IMR-90 (cell line): ENCODE measurements at regions not wholly inside any gene's neighbourhood (a gene's known extent, or its start where the extent isn't known, plus 50 kb on each side); places are given as distances from the start of the nearest gene placed in this dataset.

Source experiments
- ATAC-seq: fragments of 200-7000 bp; cut with Tn5 transposase; 2 replicates; pipeline ENCODE4 v1.9.1; 2020; ENCODE audit warnings: low read depth, mild to moderate bottlenecking, moderate library complexity
- BruUV-seq: library from RNA; stranded (reverse); fragments of 400-500 nt; replicated peaks from 2 replicates; lab custom pipeline; 2021; lab: Mats Ljungman, UMichigan
- CTCF ChIA-PET: fragments of 300-600 bp; formaldehyde crosslinking; extraction: SDS; loops from one replicate; lab custom pipeline; 2021; ENCODE audit warnings: antibody characterized with exemption; lab: Yijun Ruan, JAX
- POLR2A ChIA-PET: fragments of 300-600 bp; sonication (Branson Sonifier 250); formaldehyde crosslinking; loops from one replicate; lab custom pipeline; 2022; ENCODE audit warnings: antibody characterized with exemption; ENCODE audit not compliant: unreplicated experiment; lab: Charles Lee
- DNase-seq: peaks from one replicate; pipeline ENCODE4 v3.0.0; 2013
- H2AFZ ChIP-seq: replicated peaks from 2 replicates; pipeline ENCODE3; 2013; ENCODE audit warnings: low read length, mild to moderate bottlenecking; ENCODE audit not compliant: poor library complexity
- H2AK5ac ChIP-seq: 2 replicates; pipeline ENCODE4 v1.6.1; 2013; ENCODE audit warnings: low read depth, low read length, inconsistent platforms
- H2AK9ac ChIP-seq: replicated peaks from 2 replicates; pipeline ENCODE3; 2013; ENCODE audit warnings: mild to moderate bottlenecking, low read depth, low read length, moderate library complexity; ENCODE audit not compliant: poor library complexity
- H2BK120ac ChIP-seq: 2 replicates; pipeline ENCODE4 v1.6.1; 2013; ENCODE audit warnings: low read depth, low read length, inconsistent platforms
- H2BK15ac ChIP-seq: 3 replicates; pipeline ENCODE4 v1.6.1; 2013; ENCODE audit warnings: low read depth, low read length, inconsistent platforms
- H2BK20ac ChIP-seq: 2 replicates; pipeline ENCODE4 v1.6.1; 2013; ENCODE audit warnings: low read depth, mild to moderate bottlenecking, inconsistent platforms, low read length, moderate library complexity
- H2BK5ac ChIP-seq: 2 replicates; pipeline ENCODE4 v1.6.1; 2013; ENCODE audit warnings: mild to moderate bottlenecking, low read depth, low read length, inconsistent platforms; ENCODE audit not compliant: poor library complexity, severe bottlenecking
- H3K14ac ChIP-seq: replicated peaks from 2 replicates; pipeline ENCODE4 v1.6.1; 2013; ENCODE audit warnings: low read depth, low read length, inconsistent platforms
- H3K18ac ChIP-seq: 2 replicates; pipeline ENCODE4 v1.6.1; 2013; ENCODE audit warnings: low read depth, low read length, control low read depth
- H3K23ac ChIP-seq: 2 replicates; pipeline ENCODE4 v1.6.1; 2013; ENCODE audit warnings: low read depth, low read length, inconsistent platforms
- H3K27ac ChIP-seq: 2 replicates; pipeline ENCODE4 v1.5.1; 2013; ENCODE audit warnings: mild to moderate bottlenecking, control low read depth, low read length; ENCODE audit not compliant: insufficient read depth
- H3K27me3 ChIP-seq: 2 replicates; pipeline ENCODE4 v1.6.1; 2013; ENCODE audit warnings: low read length; ENCODE audit not compliant: control insufficient read depth, insufficient read depth
- H3K36me3 ChIP-seq: 2 replicates; pipeline ENCODE4 v1.6.1; 2013; ENCODE audit warnings: low read length, mixed read lengths; ENCODE audit not compliant: control insufficient read depth, insufficient read depth
- H3K4ac ChIP-seq: 2 replicates; pipeline ENCODE4 v1.6.1; 2013; ENCODE audit warnings: low read depth, low read length, inconsistent platforms
- H3K4me1 ChIP-seq: 2 replicates; pipeline ENCODE4 v1.6.1; 2013; ENCODE audit warnings: low read length, mixed read lengths; ENCODE audit not compliant: control insufficient read depth, insufficient read depth
- H3K4me2 ChIP-seq: 2 replicates; pipeline ENCODE4 v1.6.1; 2013; ENCODE audit warnings: low read depth, mild to moderate bottlenecking, control low read depth, low read length, moderate library complexity
- H3K4me3 ChIP-seq: 2 replicates; pipeline ENCODE4 v1.5.1; 2013; ENCODE audit warnings: low read depth, mild to moderate bottlenecking, control low read depth, low read length, moderate library complexity; ENCODE audit not compliant: insufficient read depth
- H3K56ac ChIP-seq: 2 replicates; pipeline ENCODE4 v1.6.1; 2013; ENCODE audit warnings: low read length, inconsistent platforms; ENCODE audit not compliant: insufficient read depth; ENCODE audit errors: extremely low read depth
- H3K79me1 ChIP-seq, 2 experiments: 2 replicates each; pipeline ENCODE4 v1.6.1; 2013; ENCODE audit warnings: low read length in 2 of 2, inconsistent platforms in 1 of 2, low read depth in 1 of 2
- H3K9ac ChIP-seq: 2 replicates; pipeline ENCODE4 v1.6.1; 2013; ENCODE audit warnings: low read depth, low read length, control low read depth
- H3K9me1 ChIP-seq: 2 replicates; pipeline ENCODE4 v1.6.1; 2013; ENCODE audit warnings: low read length, inconsistent platforms; ENCODE audit not compliant: insufficient read depth
- H3K9me3 ChIP-seq: 2 replicates; pipeline ENCODE4 v1.6.1; 2013; ENCODE audit warnings: low read length; ENCODE audit not compliant: control insufficient read depth, insufficient read depth
- H4K20me1 ChIP-seq: 2 replicates; pipeline ENCODE4 v1.6.1; 2013; ENCODE audit warnings: low read length, inconsistent platforms; ENCODE audit not compliant: insufficient read depth
- H4K5ac ChIP-seq: 2 replicates; pipeline ENCODE4 v1.6.1; 2013; ENCODE audit warnings: mild to moderate bottlenecking, low read depth, low read length, control low read depth
- H4K8ac ChIP-seq, 2 experiments: 2 replicates each; pipeline ENCODE4 v1.6.1; 2013; ENCODE audit warnings: low read depth in 2 of 2, low read length in 2 of 2, control low read depth in 1 of 2, inconsistent platforms in 1 of 2
- H4K91ac ChIP-seq: 2 replicates; pipeline ENCODE4 v1.6.1; 2013; ENCODE audit warnings: low read depth, low read length, inconsistent platforms; ENCODE audit not compliant: insufficient read depth
- BHLHE40 ChIP-seq: fragments of 150-350 bp; IDR thresholded peaks from 2 replicates; pipeline ENCODE4 v1.6.1; 2016; ENCODE audit warnings: mild to moderate bottlenecking, low read depth, low read length
- CEBPB ChIP-seq: IDR thresholded peaks from 2 replicates; pipeline ENCODE4 v1.6.1; 2012; ENCODE audit warnings: low read depth, low read length, improper control_type of control experiment
- ELK1 ChIP-seq: fragments of 150-350 bp; IDR thresholded peaks from 2 replicates; pipeline ENCODE4 v1.6.1; 2016; ENCODE audit warnings: low read depth, mild to moderate bottlenecking, low read length, moderate library complexity, borderline replicate concordance
- FOS ChIP-seq: fragments of 150-350 bp; IDR thresholded peaks from 2 replicates; pipeline ENCODE4 v1.6.1; 2016; ENCODE audit warnings: low read depth, low read length
- NFE2L2 ChIP-seq: fragments of 150-350 bp; IDR thresholded peaks from 2 replicates; pipeline ENCODE4 v1.6.1; 2016; ENCODE audit warnings: low read depth, mild to moderate bottlenecking, low read length
- WGBS, 2 experiments: methylation state at CpG; one replicate each; pipeline versions ENCODE4 v1.1.5 to v1.1.7; 2013; ENCODE audit warnings: missing lambda C conversion rate in 2 of 2; ENCODE audit not compliant: insufficient read length in 1 of 2; ENCODE audit errors: extremely low coverage in 2 of 2; 5-methylcytosine and 5-hydroxymethylcytosine counted together
- dilution Hi-C: fragments of 300-500 bp; cut with HindIII; formaldehyde crosslinking; loops from one replicate; pipeline ENCODE4 v1.14.3; 2018; ENCODE audit warnings: low sequenced_read_pairs; ENCODE audit not compliant: unreplicated experiment
- in situ Hi-C: fragments of 300-500 bp; cut with MboI; formaldehyde crosslinking; loops from 3 replicates; pipeline ENCODE4 v1.14.3; 2019; ENCODE audit warnings: low sequenced_read_pairs, inconsistent platforms, mixed read lengths
- intact Hi-C: fragments of 100-400 bp; cut with micrococcal nuclease; formaldehyde crosslinking; loops from 2 replicates; pipeline ENCODE4 v1.10.0; 2022

GRCh38 chr5:56522169-56522568 lies 289.0 kb upstream of the ANKRD55 start:
- H3K79me1 ChIP-seq, result no peaks in the 10 kb centered on the region
- dilution Hi-C loops, result no loop called here
- no peak for ATAC-seq

More at GRCh38 chr5:56522169-56522568, 289.0 kb upstream of the ANKRD55 start:
- no peaks in the 10 kb centered on the region for H3K9me3 ChIP-seq
- H3K4ac ChIP-seq, result no peak overlapping the region
- no peak overlapping the region for H3K27ac ChIP-seq
- no peak overlapping the region for H2BK120ac ChIP-seq
- H3K9ac ChIP-seq, result no peak overlapping the region
- no peak overlapping the region for H2BK20ac ChIP-seq
- H4K20me1 ChIP-seq, result no peaks in the 10 kb centered on the region
- DNase-seq, result no peak
- H3K14ac ChIP-seq, result no peak overlapping the region
- in situ Hi-C loops, result no loop called here
- no peak overlapping the region for H2AFZ ChIP-seq
- intact Hi-C loops, result no loop called here
- H4K5ac ChIP-seq, result no peak overlapping the region
- no peaks in the 10 kb centered on the region for H3K36me3 ChIP-seq
- no peak overlapping the region for H2BK5ac ChIP-seq
- H3K9me1 ChIP-seq, result no peaks in the 10 kb centered on the region
- CTCF ChIA-PET, result interaction anchor here (0.7 kb wide), 1 partner anchor 44 kb away, joined by 3 read pairs; no protein-coding TSS in a partner anchor
- no peak for TF ChIP-seq FOS
- TF ChIP-seq BHLHE40, result no peak
- TF ChIP-seq NFE2L2, result no peak
- TF ChIP-seq CEBPB, result peak; percentile 77
- no peak for TF ChIP-seq ELK1
- H3K27me3 ChIP-seq, result peaks cover 10% of the 10 kb centered on the region
- no peak overlapping the region for H4K91ac ChIP-seq
- H2BK15ac ChIP-seq, result no peak overlapping the region
- H3K4me3 ChIP-seq, result no peak overlapping the region
- WGBS, 2 experiments, result no CpG with 5 or more reads among the region's 5 CpGs
- no peak overlapping the region for H2AK5ac ChIP-seq
- no peak overlapping the region for H4K8ac ChIP-seq
- no TSS peak for BruUV-seq
- no peak overlapping the region for H3K4me2 ChIP-seq
- no peak overlapping the region for H3K18ac ChIP-seq
- POLR2A ChIA-PET, result no interaction called here
- no peak overlapping the region for H3K56ac ChIP-seq
- H3K23ac ChIP-seq, result no peak overlapping the region
- H2AK9ac ChIP-seq, result no peak overlapping the region
- peaks cover 2% of the 10 kb centered on the region; the same call in 1 of the 2 replicates for H3K4me1 ChIP-seq
